NCI-H82 treated with DMSO at 0.1 percent for 48 hours (cell line): ENCODE measurements at regions not wholly inside any gene's neighbourhood (a gene's known extent, or its start where the extent isn't known, plus 50 kb on each side); places are given as distances from the start of the nearest gene placed in this dataset.

ENCODE experiments used
- DNase-seq: peaks from one replicate; lab custom pipeline; 2025; ENCODE audit not compliant: unreplicated experiment; lab: John Stamatoyannopoulos, UW

GRCh38 chr16:35252356-35252936 lies 1793.0 kb downstream of the TP53TG3F start:
- DNase-seq: no peak

GRCh38 chr16:35255186-35255803 lies 1795.9 kb downstream of the TP53TG3F start:
- no peak for DNase-seq

- DNase-seq: no peak
These were observed 1796.4 kb downstream of the TP53TG3F start for GRCh38 chr16:35255816-35256215.

GRCh38 chr16:35258381-35258780 lies 1799.0 kb downstream of the TP53TG3F start:
- no peak for DNase-seq

GRCh38 chr16:35295856-35296255 lies 1836.4 kb downstream of the TP53TG3F start:
- DNase-seq: no peak

GRCh38 chr16:35296962-35297653 lies 1837.7 kb downstream of the TP53TG3F start:
- no peak for DNase-seq

- no peak for DNase-seq
These were observed 1839.2 kb downstream of the TP53TG3F start for GRCh38 chr16:35298460-35299243.

GRCh38 chr16:35302859-35303258 lies 1843.4 kb downstream of the TP53TG3F start:
- no peak for DNase-seq

GRCh38 chr16:35305476-35305875 lies 1846.1 kb downstream of the TP53TG3F start:
- DNase-seq: no peak

GRCh38 chr16:35306915-35307314 lies 1847.5 kb downstream of the TP53TG3F start:
- DNase-seq: no peak

GRCh38 chr16:35308674-35309073 lies 1849.3 kb downstream of the TP53TG3F start:
- no peak for DNase-seq

- no peak for DNase-seq
These were observed 1851.6 kb downstream of the TP53TG3F start for GRCh38 chr16:35310999-35311398.

GRCh38 chr16:35311475-35311874 lies 1852.1 kb downstream of the TP53TG3F start:
- DNase-seq: no peak

GRCh38 chr16:35314298-35314697 lies 1854.9 kb downstream of the TP53TG3F start:
- DNase-seq: no peak

- no peak for DNase-seq
These were observed 1860.3 kb downstream of the TP53TG3F start for GRCh38 chr16:35319536-35320192.

- no peak for DNase-seq
These were observed 1866.5 kb downstream of the TP53TG3F start for GRCh38 chr16:35325936-35326335.

- DNase-seq: no peak
These were observed 1879.9 kb downstream of the TP53TG3F start for GRCh38 chr16:35339337-35339736.

- no peak for DNase-seq
These were observed 1882.6 kb downstream of the TP53TG3F start for GRCh38 chr16:35342012-35342411.

- DNase-seq: no peak
These were observed 1884.8 kb downstream of the TP53TG3F start for GRCh38 chr16:35344012-35344762.

- no peak for DNase-seq
These were observed 1893.0 kb downstream of the TP53TG3F start for GRCh38 chr16:35352431-35352830.
